H9 (cell line): ENCODE measurements at regions not wholly inside any gene's neighbourhood (a gene's known extent, or its start where the extent isn't known, plus 50 kb on each side); places are given as distances from the start of the nearest gene placed in this dataset.

Experiments used
- DNase-seq: peaks from one replicate; pipeline ENCODE4 v3.0.0-alpha.2; 2017
- H2AFZ ChIP-seq: one replicate; pipeline ENCODE4 v1.6.1; 2013; ENCODE audit warnings: mild to moderate bottlenecking, low read length, control low read depth, moderate library complexity
- H2AK5ac ChIP-seq: 2 replicates; pipeline ENCODE4 v1.6.1; 2013; ENCODE audit warnings: low read length, control low read depth, mixed read lengths; ENCODE audit not compliant: insufficient read length
- H2BK120ac ChIP-seq: one replicate; pipeline ENCODE4 v1.6.1; 2013; ENCODE audit warnings: low read depth, mild to moderate bottlenecking, low read length, control low read depth, inconsistent platforms; ENCODE audit not compliant: poor library complexity, severe bottlenecking
- H2BK12ac ChIP-seq: 2 replicates; pipeline ENCODE4 v1.6.1; 2013; ENCODE audit warnings: low read length, control low read depth, mixed read lengths, low read depth; ENCODE audit not compliant: insufficient read length
- H2BK15ac ChIP-seq: 2 replicates; pipeline ENCODE4 v1.6.1; 2013; ENCODE audit warnings: low read depth, low read length, control low read depth
- H2BK20ac ChIP-seq: one replicate; pipeline ENCODE4 v1.6.1; 2013; ENCODE audit warnings: low read depth, mild to moderate bottlenecking, low read length, control low read depth, inconsistent platforms; ENCODE audit not compliant: poor library complexity, severe bottlenecking
- H2BK5ac ChIP-seq: 2 replicates; pipeline ENCODE4 v1.6.1; 2013; ENCODE audit warnings: low read length, control low read depth, mixed read lengths; ENCODE audit not compliant: insufficient read length
- H3K14ac ChIP-seq: 2 replicates; pipeline ENCODE4 v1.6.1; 2013; ENCODE audit warnings: low read length, control low read depth; ENCODE audit not compliant: insufficient read depth
- H3K18ac ChIP-seq: 2 replicates; pipeline ENCODE4 v1.6.1; 2013; ENCODE audit warnings: low read depth, mild to moderate bottlenecking, mixed read lengths, low read length, control low read depth; ENCODE audit not compliant: insufficient read length
- H3K23ac ChIP-seq: 2 replicates; pipeline ENCODE4 v1.6.1; 2013; ENCODE audit warnings: low read length, control low read depth, mixed read lengths, low read depth; ENCODE audit not compliant: insufficient read length
- H3K23me2 ChIP-seq: 2 replicates; pipeline ENCODE4 v1.6.1; 2013; ENCODE audit warnings: low read depth, mild to moderate bottlenecking, mixed read lengths, low read length, control low read depth; ENCODE audit not compliant: insufficient read length, poor library complexity, severe bottlenecking
- H3K27ac ChIP-seq: 2 replicates; pipeline ENCODE4 v1.5.1; 2013; ENCODE audit warnings: low read length, control low read depth, mixed read lengths, low read depth; ENCODE audit not compliant: insufficient read length
- H3K27me3 ChIP-seq: 2 replicates; pipeline ENCODE4 v1.6.1; 2013; ENCODE audit warnings: low read length, control low read depth, inconsistent platforms; ENCODE audit not compliant: insufficient read depth
- H3K4ac ChIP-seq: 2 replicates; pipeline ENCODE4 v1.6.1; 2013; ENCODE audit warnings: low read depth, mild to moderate bottlenecking, control low read depth, inconsistent platforms, low read length, moderate library complexity
- H3K4me1 ChIP-seq: 2 replicates; pipeline ENCODE4 v1.6.1; 2013; ENCODE audit warnings: low read length, control low read depth, inconsistent platforms; ENCODE audit not compliant: insufficient read depth
- H3K4me2 ChIP-seq: 2 replicates; pipeline ENCODE4 v1.6.1; 2013; ENCODE audit warnings: low read length, control low read depth, mixed read lengths; ENCODE audit not compliant: insufficient read length, insufficient read depth
- H3K56ac ChIP-seq: 2 replicates; pipeline ENCODE4 v1.6.1; 2013; ENCODE audit warnings: low read depth, mild to moderate bottlenecking, mixed read lengths, low read length, control low read depth; ENCODE audit not compliant: insufficient read length
- H3K79me1 ChIP-seq: 2 replicates; pipeline ENCODE4 v1.6.1; 2013; ENCODE audit warnings: low read depth, mild to moderate bottlenecking, moderate library complexity, low read length, control low read depth, inconsistent platforms; ENCODE audit not compliant: insufficient read depth, poor library complexity, severe bottlenecking
- H3K79me2 ChIP-seq: 2 replicates; pipeline ENCODE4 v1.6.1; 2013; ENCODE audit warnings: low read length, control low read depth, inconsistent platforms; ENCODE audit not compliant: insufficient read depth
- H3K9ac ChIP-seq: 2 replicates; pipeline ENCODE4 v1.6.1; 2013; ENCODE audit warnings: low read length, control low read depth, mixed read lengths; ENCODE audit not compliant: insufficient read length; ENCODE audit errors: extremely low read depth
- H3K9me3 ChIP-seq: one replicate; pipeline ENCODE4 v1.6.1; 2013; ENCODE audit warnings: low read depth, low read length, inconsistent platforms; ENCODE audit not compliant: control insufficient read depth
- H3T11ph ChIP-seq: one replicate; pipeline ENCODE4 v1.6.1; 2013; ENCODE audit warnings: mild to moderate bottlenecking, low read length, control low read depth, inconsistent platforms
- H4K20me1 ChIP-seq: one replicate; pipeline ENCODE4 v1.6.1; 2013; ENCODE audit not compliant: control insufficient read depth, insufficient read length, insufficient read depth
- H4K5ac ChIP-seq: 2 replicates; pipeline ENCODE4 v1.6.1; 2013; ENCODE audit warnings: low read depth, mild to moderate bottlenecking, mixed read lengths, low read length, control low read depth; ENCODE audit not compliant: insufficient read length
- H4K8ac ChIP-seq: replicated peaks from 2 replicates; pipeline ENCODE4 v1.6.1; 2013; ENCODE audit warnings: low read length, control low read depth, mixed read lengths, low read depth; ENCODE audit not compliant: insufficient read length
- H4K91ac ChIP-seq: 2 replicates; pipeline ENCODE4 v1.6.1; 2013; ENCODE audit warnings: low read depth, mild to moderate bottlenecking, moderate library complexity, mixed read lengths, low read length, control low read depth; ENCODE audit not compliant: insufficient read length
- H3K27ac Mint-ChIP-seq, 3 experiments: 2 replicates in 2 of 3; 3 replicates in 1 of 3; pipeline ENCODE4 v1.8.0; 2020 to 2021; ENCODE audit warnings: mixed read lengths in 3 of 3, mild to moderate bottlenecking in 1 of 3, moderate library complexity in 1 of 3
- H3K27me3 Mint-ChIP-seq: 2 replicates; pipeline ENCODE4 v1.8.0; 2021; ENCODE audit warnings: low read depth, mild to moderate bottlenecking, moderate library complexity, mixed read lengths
- H3K36me3 Mint-ChIP-seq, 3 experiments: 2 replicates in 2 of 3; 3 replicates in 1 of 3; pipeline ENCODE4 v1.8.0; 2020 to 2021; ENCODE audit warnings: low read depth in 3 of 3, mixed read lengths in 3 of 3; ENCODE audit not compliant: insufficient read depth in 1 of 3
- H3K4me1 Mint-ChIP-seq, 2 experiments: 2 replicates each; pipeline ENCODE4 v1.8.0; 2020; ENCODE audit warnings: mixed read lengths in 2 of 2
- H3K4me3 Mint-ChIP-seq, 2 experiments: 2 replicates in 1 of 2; 3 replicates in 1 of 2; pipeline ENCODE4 v1.8.0; 2020 to 2021; ENCODE audit warnings: mild to moderate bottlenecking in 2 of 2, mixed read lengths in 2 of 2, moderate library complexity in 1 of 2
- H3K9me3 Mint-ChIP-seq, 2 experiments: 2 replicates in 1 of 2; 3 replicates in 1 of 2; pipeline ENCODE4 v1.8.0; 2020; ENCODE audit warnings: mild to moderate bottlenecking in 2 of 2, mixed read lengths in 2 of 2, moderate library complexity in 1 of 2
- WGBS: extraction: QIAGEN DNeasy Blood & Tissue Kit; methylation state at CpG from one replicate; pipeline ENCODE4 v1.1.7; 2013; ENCODE audit warnings: missing lambda C conversion rate, low lambda C conversion rate, mixed read lengths; ENCODE audit not compliant: insufficient read length; ENCODE audit errors: extremely low coverage; 5-methylcytosine and 5-hydroxymethylcytosine counted together
- TF ChIP-seq, protein P1 (sequence below): fragments of 200-600 bp; sonication (generic); conservative IDR thresholded peaks from 3 replicates; pipeline ENCODE4 v1.8.0; 2021; ENCODE audit warnings: antibody characterized with exemption, mild to moderate bottlenecking

DNA sequence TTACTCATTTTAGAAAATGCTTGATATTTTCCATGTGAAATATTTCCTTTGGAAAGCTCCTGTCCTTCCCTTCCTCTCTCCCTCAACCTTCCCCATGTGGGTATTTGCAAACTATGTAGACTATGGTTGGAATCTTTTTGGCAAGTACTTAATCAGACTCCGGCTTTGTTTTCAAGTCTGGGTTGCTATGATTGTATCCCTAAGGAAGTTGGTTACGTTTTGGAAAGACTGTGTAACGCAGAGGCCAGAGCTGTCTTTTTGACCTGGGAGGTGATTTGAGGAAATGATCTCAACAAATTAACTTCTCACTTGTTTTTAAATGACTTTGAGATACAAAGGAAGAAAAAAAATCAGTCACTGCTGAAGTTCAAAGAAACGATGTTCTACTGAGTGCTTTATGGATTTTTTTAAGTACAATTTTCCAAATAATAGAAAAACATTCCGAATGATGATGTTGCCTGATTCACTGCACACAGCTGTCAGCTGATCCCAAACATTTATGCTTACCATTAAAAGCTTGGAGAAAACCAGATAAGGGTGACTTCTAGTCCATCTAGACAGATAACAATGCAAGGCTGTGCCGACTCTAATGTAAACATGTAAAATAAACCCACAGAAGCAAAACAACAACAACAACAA, 145.5 kb upstream of the CELF2 start:
- Histone ChIP-seq H3K9ac (no peak overlapping the region), H3K79me2 (no peaks in the 10 kb centered on the region), H3K23ac (no peak overlapping the region), H3K4ac (no peak overlapping the region), H2BK5ac (no peak overlapping the region), H2BK20ac (no peak overlapping the region), H4K20me1 (no peaks in the 10 kb centered on the region), H3K18ac (no peak overlapping the region), H3K9me3 (no peaks in the 10 kb centered on the region), H3K14ac (no peak overlapping the region), H3K4me2 (no peak overlapping the region), H3K27ac (no peak overlapping the region), H3K79me1 (no peaks in the 10 kb centered on the region), H2AK5ac (no peak overlapping the region), H3K27me3 (no peaks in the 10 kb centered on the region), H2BK12ac (no peak overlapping the region), H3T11ph (no peak overlapping the region), H3K56ac (no peak overlapping the region), H2BK120ac (no peak overlapping the region), H4K8ac (no peak overlapping the region), H4K91ac (no peak overlapping the region), H3K23me2 (no peaks in the 10 kb centered on the region), H3K4me1 (peaks cover 2% of the 10 kb centered on the region; the same call in 1 of the 2 replicates), H2AFZ (no peak overlapping the region), H2BK15ac (no peak overlapping the region), H4K5ac (no peak overlapping the region)
- Mint-ChIP-seq H3K4me1 (peaks cover 21 to 25% of the 10 kb centered on the region in 2 experiments), H3K4me3 (no peak overlapping the region), H3K27ac (no peak overlapping the region; a peak in 1 of 7 replicates), H3K27me3 (no peaks in the 10 kb centered on the region), H3K36me3 (no peaks in the 10 kb centered on the region), H3K9me3 (no peaks in the 10 kb centered on the region)
- WGBS: no CpG with 5 or more reads among the region's 6 CpGs
- TF ChIP-seq, protein P1, sequence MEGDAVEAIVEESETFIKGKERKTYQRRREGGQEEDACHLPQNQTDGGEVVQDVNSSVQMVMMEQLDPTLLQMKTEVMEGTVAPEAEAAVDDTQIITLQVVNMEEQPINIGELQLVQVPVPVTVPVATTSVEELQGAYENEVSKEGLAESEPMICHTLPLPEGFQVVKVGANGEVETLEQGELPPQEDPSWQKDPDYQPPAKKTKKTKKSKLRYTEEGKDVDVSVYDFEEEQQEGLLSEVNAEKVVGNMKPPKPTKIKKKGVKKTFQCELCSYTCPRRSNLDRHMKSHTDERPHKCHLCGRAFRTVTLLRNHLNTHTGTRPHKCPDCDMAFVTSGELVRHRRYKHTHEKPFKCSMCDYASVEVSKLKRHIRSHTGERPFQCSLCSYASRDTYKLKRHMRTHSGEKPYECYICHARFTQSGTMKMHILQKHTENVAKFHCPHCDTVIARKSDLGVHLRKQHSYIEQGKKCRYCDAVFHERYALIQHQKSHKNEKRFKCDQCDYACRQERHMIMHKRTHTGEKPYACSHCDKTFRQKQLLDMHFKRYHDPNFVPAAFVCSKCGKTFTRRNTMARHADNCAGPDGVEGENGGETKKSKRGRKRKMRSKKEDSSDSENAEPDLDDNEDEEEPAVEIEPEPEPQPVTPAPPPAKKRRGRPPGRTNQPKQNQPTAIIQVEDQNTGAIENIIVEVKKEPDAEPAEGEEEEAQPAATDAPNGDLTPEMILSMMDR: no peak
- DNase-seq: no peak
